ENCODE measurements at regions not wholly inside any gene's neighbourhood (a gene's known extent, or its start where the extent isn't known, plus 50 kb on each side); places are given as distances from the start of the nearest gene placed in this dataset.

GRCh38 chr2:60614319-60614718 lies 60.9 kb upstream of the BCL11A start:
- Histone ChIP-seq H3K9me3 (ENCODE audit: control insufficient read depth, low read depth, low read length) (no peaks in the 10 kb centered on the region), H3K23me2 (ENCODE audit: insufficient read length, low read depth, low read length, poor library complexity, severe bottlenecking) (no peaks in the 10 kb centered on the region), H3K4ac (ENCODE audit: low read depth, low read length) (no peak overlapping the region), H3K18ac (ENCODE audit: insufficient read length, low read depth, low read length) (no peak overlapping the region), H3K4me2 (ENCODE audit: insufficient read depth, insufficient read length, low read length) (no peak overlapping the region), H3K14ac (ENCODE audit: insufficient read depth, low read length) (no peak overlapping the region), H2BK5ac (ENCODE audit: insufficient read length, low read length) (no peak overlapping the region), H3T11ph (ENCODE audit: low read length) (no peak overlapping the region), H4K5ac (ENCODE audit: insufficient read length, low read depth, low read length) (no peak overlapping the region), H4K8ac (replicated peaks; ENCODE audit: insufficient read length, low read depth, low read length) (no peak overlapping the region), H2BK20ac (ENCODE audit: low read depth, low read length, poor library complexity, severe bottlenecking) (no peak overlapping the region), H2BK15ac (ENCODE audit: low read depth, low read length) (no peak overlapping the region), H2AK5ac (ENCODE audit: insufficient read length, low read length) (no peak overlapping the region), H4K91ac (ENCODE audit: insufficient read length, low read depth, low read length) (no peak overlapping the region), H3K9ac (ENCODE audit: extremely low read depth, insufficient read length, low read length) (no peak overlapping the region), H2AFZ (ENCODE audit: low read length) (no peak overlapping the region), H3K27me3 (ENCODE audit: insufficient read depth, low read length) (no peaks in the 10 kb centered on the region; the same call in 1 of the 2 replicates), H4K20me1 (ENCODE audit: control insufficient read depth, insufficient read depth, insufficient read length) (no peaks in the 10 kb centered on the region), H2BK12ac (ENCODE audit: insufficient read length, low read depth, low read length) (no peak overlapping the region), H3K4me1 (ENCODE audit: insufficient read depth, low read length) (no peaks in the 10 kb centered on the region; the same call in 1 of the 2 replicates), H3K23ac (ENCODE audit: insufficient read length, low read depth, low read length) (no peak overlapping the region), H2BK120ac (ENCODE audit: low read depth, low read length, poor library complexity, severe bottlenecking) (no peak overlapping the region), H3K79me2 (ENCODE audit: insufficient read depth, low read length) (no peaks in the 10 kb centered on the region), H3K56ac (ENCODE audit: insufficient read length, low read depth, low read length) (no peak overlapping the region), H3K27ac (ENCODE audit: insufficient read length, low read depth, low read length) (no peak overlapping the region), H3K79me1 (ENCODE audit: insufficient read depth, low read depth, low read length, poor library complexity, severe bottlenecking) (no peaks in the 10 kb centered on the region)
- no CpG with 5 or more reads among the region's 6 CpGs for WGBS (ENCODE audit: extremely low coverage, insufficient read length, low lambda C conversion rate)
- no peak overlapping the region for H3K27ac Mint-ChIP-seq
- H3K9me3 Mint-ChIP-seq: no peaks in the 10 kb centered on the region
- no peak for DNase-seq
- H3K36me3 Mint-ChIP-seq (ENCODE audit: insufficient read depth in 1 of 3, low read depth in 3 of 3): no peaks in the 10 kb centered on the region
- no peak overlapping the region for H3K4me3 Mint-ChIP-seq
- TF ChIP-seq CTCF (conservative IDR thresholded peaks at IDR 0.05): no peak
- peaks cover 0 to 5% of the 10 kb centered on the region in 2 experiments; a peak in 3 of 4 replicates for H3K4me1 Mint-ChIP-seq
- no peaks in the 10 kb centered on the region; the same call in 1 of the 2 replicates for H3K27me3 Mint-ChIP-seq (ENCODE audit: low read depth)

Data from H9 (cell line).